22Rv1 (cell line): ENCODE measurements at regions not wholly inside any gene's neighbourhood (a gene's known extent, or its start where the extent isn't known, plus 50 kb on each side); places are given as distances from the start of the nearest gene placed in this dataset.
"Not testable (repeated sequence)": the region's sequence is repeated elsewhere in the genome, so short reads cannot be mapped to it uniquely, and the experiment has no call there.

ENCODE experiments used
- CTCF ChIP-seq: fragments of 450-650 bp; IDR thresholded peaks from 2 replicates; pipeline ENCODE4 v1.5.1; 2017; ENCODE audit warnings: mild to moderate bottlenecking
- ZFX ChIP-seq: fragments of 450-650 bp; IDR thresholded peaks from 2 replicates; pipeline ENCODE4 v1.6.1; 2017; ENCODE audit warnings: antibody characterized with exemption, borderline replicate concordance

GRCh38 chr1:143755961-143756360, 215.8 kb downstream of the FAM72C start:
- not testable (repeated sequence) for TF ChIP-seq CTCF, ZFX
